ENCODE measurements at regions not wholly inside any gene's neighbourhood (a gene's known extent, or its start where the extent isn't known, plus 50 kb on each side); places are given as distances from the start of the nearest gene placed in this dataset.

- intact Hi-C loops (cut with micrococcal nuclease) = no loop called here
- CTCF ChIA-PET = no interaction called here
Measured at GRCh38 chr21:35581640-35582039, 478.7 kb downstream of the SETD4 start.

More at GRCh38 chr21:35581640-35582039, 478.7 kb downstream of the SETD4 start:
- no peaks in the 10 kb centered on the region for H3K4me1 ChIP-seq (ENCODE audit: control insufficient read depth, extremely low read depth, insufficient read depth, low read length)
- no peak overlapping the region for H3K9ac ChIP-seq (replicated peaks; ENCODE audit: extremely low read depth, insufficient read depth, low read length)
- H3K79me2 ChIP-seq (ENCODE audit: control insufficient read depth, insufficient read depth, low read length) = no peaks in the 10 kb centered on the region
- FAIRE-seq (no peak), DNase-seq (ENCODE audit: low read depth, low spot score) (no peak)
- dilution Hi-C loops (cut with MboI; ENCODE audit: extremely low pct_ligation_motif_present, low sequenced_read_pairs) = no loop called here
- H3K36me3 ChIP-seq (ENCODE audit: control insufficient read depth in 2 of 2, extremely low read depth in 1 of 2, insufficient read depth in 2 of 2, low read length in 2 of 2) = no peaks in the 10 kb centered on the region
- no peaks in the 10 kb centered on the region for H3K9me3 ChIP-seq (replicated peaks; ENCODE audit: control insufficient read depth, insufficient read depth, low read length)
- H3K27ac ChIP-seq (ENCODE audit: insufficient read depth, low read depth, low read length) = no peak overlapping the region
- no peak overlapping the region for H3K4me3 ChIP-seq (replicated peaks in 1 of 3; ENCODE audit: insufficient read depth in 1 of 3, low read depth in 1 of 3, low read length in 3 of 3)
- POLR2A ChIA-PET = no interaction called here
- H3K9me1 ChIP-seq (replicated peaks; ENCODE audit: control insufficient read depth, extremely low read depth, insufficient read depth, low read length) = no peaks in the 10 kb centered on the region
- no peak overlapping the region for H3K4me2 ChIP-seq (ENCODE audit: insufficient read depth, low read length)
- peaks cover 10 to 26% of the 10 kb centered on the region in 2 experiments for H3K27me3 ChIP-seq (ENCODE audit: control insufficient read depth in 2 of 2, insufficient read depth in 2 of 2, low read length in 2 of 2)
- H2AFZ ChIP-seq (ENCODE audit: low read depth, low read length) = no peak overlapping the region
- BruUV-seq (replicated peaks) = no TSS peak
- H4K20me1 ChIP-seq (replicated peaks; ENCODE audit: control insufficient read depth, extremely low read depth, insufficient read depth, low read length) = no peaks in the 10 kb centered on the region
- TF ChIP-seq, protein P1, sequence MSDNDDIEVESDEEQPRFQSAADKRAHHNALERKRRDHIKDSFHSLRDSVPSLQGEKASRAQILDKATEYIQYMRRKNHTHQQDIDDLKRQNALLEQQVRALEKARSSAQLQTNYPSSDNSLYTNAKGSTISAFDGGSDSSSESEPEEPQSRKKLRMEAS (IDR thresholded peaks at IDR 0.05; ENCODE audit: insufficient read depth, insufficient read length) = no peak
- TF ChIP-seq GATA2 (IDR thresholded peaks at IDR 0.05; ENCODE audit: insufficient read depth, insufficient read length, low read depth, low read length) (no peak), EZH2 (IDR thresholded peaks at IDR 0.05; ENCODE audit: borderline replicate concordance, low read depth, low read length, severe bottlenecking) (no peak), FOS (IDR thresholded peaks at IDR 0.05; ENCODE audit: borderline replicate concordance, insufficient read depth, low read length) (no peak), MYC (IDR thresholded peaks at IDR 0.05; ENCODE audit: low read depth, low read length) (no peak), POLR2A (IDR thresholded peaks at IDR 0.05; ENCODE audit: low read depth, low read length) (no peak), POLR2AphosphoS5 (IDR thresholded peaks at IDR 0.05; ENCODE audit: insufficient read depth, low read depth, low read length) (no peak), CTCF (IDR thresholded peaks at IDR 0.05; ENCODE audit: extremely low read depth in 1 of 2, insufficient read depth in 1 of 2, low read depth in 1 of 2, low read length in 2 of 2) (no peak), JUN (IDR thresholded peaks at IDR 0.05; ENCODE audit: borderline replicate concordance, insufficient read depth, insufficient read length, low read depth) (no peak)

Measured in endothelial cell of umbilical vein (primary cell).